Raji (cell line): ENCODE measurements at regions not wholly inside any gene's neighbourhood (a gene's known extent, or its start where the extent isn't known, plus 50 kb on each side); places are given as distances from the start of the nearest gene placed in this dataset.

Source experiments
- POLR2A ChIP-seq: IDR thresholded peaks from 2 replicates; pipeline ENCODE4 v1.6.1; 2011; ENCODE audit warnings: low read depth, low read length, control low read depth; ENCODE audit not compliant: insufficient read depth

DNA sequence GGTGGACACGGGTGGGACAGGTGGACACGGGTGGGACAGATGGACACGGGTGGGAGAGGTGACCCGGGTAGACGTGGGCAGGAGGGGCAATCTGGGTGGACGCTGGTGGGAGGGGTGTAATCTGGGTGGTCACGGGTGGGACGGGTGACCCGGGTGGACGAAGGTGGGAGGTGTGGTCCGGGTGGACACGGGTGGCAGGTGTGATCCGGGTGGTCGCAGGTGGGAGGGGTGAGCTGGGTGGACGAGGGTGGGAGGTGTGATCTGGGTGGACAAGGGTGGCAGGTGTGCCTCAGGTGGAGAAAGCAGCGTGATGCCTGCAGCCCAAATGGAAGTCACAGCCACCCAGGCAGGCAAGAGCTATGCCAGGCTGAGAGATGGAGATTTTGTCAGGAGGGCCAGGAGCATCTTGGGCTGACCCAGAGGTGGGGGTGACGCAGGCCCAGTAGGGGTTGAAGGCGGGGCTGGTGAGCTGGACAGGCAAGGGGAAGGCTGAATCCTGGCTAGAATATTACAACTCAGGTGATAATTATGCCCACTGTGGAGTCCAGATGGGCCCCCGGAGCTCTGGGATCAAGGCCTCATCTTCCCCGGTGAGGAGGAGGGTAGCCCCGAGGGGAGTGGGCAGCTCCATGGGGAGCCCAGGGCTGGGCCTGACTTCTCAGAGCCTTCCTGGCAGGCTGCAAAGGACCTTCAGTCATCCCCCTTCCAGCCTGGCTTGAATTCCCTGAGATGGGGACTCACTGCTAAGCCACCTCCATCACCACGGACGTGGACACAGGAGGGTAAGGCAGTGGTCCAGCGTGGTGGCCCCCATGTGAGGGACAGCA, 100.0 kb downstream of the ADRA2C start:
- TF ChIP-seq POLR2A, result no peak

DNA sequence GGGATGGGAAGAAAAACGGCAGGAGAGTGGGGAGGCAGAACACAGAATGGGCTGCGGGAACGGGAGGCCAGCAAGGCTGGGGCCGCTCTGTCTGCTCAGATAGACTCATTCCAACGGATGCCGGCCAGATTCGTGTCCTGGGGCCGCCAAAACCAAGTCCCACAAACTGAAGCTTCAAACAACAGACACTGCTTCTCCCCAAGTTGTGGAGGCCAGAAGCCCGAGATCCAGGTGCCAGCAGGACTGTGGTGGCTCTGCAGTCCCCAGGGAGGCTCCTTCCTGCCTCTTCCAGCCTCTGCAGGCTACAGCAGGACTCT, 100.6 kb downstream of the ADRA2C start:
- no peak for TF ChIP-seq POLR2A

DNA sequence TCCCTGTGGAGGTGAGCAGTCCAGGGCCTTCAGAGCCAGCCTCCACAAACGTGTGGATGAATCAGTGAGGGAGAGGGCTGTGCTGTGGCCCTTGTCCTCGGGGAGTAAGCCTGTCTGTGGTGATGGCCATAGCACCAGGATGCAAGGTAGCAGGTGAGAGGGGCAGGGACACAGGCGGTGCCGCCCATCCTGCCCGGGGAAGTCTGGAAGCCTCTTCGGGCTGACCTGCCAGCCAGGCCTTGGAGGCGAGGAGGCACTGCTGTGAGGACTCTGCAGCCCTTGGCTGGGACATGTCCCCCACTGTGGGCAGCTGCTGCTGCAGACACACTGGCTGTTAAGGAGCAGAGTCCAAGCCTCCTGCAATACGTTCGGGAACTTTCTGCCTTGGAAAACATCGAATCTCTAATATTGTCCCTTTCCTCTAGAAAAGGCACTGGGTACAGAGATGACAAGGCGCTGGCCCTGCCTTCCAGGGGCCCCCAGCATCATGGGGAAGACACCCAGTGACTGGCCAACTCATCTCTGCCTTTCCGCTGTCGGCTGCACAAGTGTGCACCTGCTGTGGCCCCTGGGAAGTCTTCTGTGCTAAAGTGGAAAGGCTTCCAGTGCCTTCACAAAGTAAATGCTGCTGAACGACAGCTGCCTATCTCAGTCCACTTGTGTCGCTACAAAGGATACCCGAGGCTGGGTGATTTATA, 101.4 kb downstream of the ADRA2C start:
- TF ChIP-seq POLR2A, result no peak

GRCh38 chr4:3868211-3869173, 102.3 kb downstream of the ADRA2C start:
- TF ChIP-seq POLR2A, result no peak

DNA sequence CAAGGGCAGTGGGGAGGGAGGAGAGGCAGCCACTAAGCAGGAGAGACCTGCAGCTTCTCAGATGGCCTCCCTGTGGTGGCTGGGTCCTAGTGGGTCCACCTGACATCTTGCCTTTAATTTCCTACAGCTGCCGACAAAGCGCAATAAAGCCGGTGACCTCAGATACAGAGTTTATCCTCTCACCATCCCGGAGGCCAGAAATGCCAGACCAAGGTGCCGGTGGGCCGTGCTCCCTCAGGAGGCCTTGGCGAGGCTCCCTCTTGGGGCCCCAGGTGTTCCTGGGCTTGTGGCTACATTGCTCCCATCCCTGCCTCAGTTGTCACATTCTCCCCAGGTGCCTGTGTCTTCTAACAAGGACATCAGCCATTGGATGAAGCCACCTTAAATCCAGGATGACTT, 103.0 kb downstream of the ADRA2C start:
- TF ChIP-seq POLR2A, result no peak

DNA sequence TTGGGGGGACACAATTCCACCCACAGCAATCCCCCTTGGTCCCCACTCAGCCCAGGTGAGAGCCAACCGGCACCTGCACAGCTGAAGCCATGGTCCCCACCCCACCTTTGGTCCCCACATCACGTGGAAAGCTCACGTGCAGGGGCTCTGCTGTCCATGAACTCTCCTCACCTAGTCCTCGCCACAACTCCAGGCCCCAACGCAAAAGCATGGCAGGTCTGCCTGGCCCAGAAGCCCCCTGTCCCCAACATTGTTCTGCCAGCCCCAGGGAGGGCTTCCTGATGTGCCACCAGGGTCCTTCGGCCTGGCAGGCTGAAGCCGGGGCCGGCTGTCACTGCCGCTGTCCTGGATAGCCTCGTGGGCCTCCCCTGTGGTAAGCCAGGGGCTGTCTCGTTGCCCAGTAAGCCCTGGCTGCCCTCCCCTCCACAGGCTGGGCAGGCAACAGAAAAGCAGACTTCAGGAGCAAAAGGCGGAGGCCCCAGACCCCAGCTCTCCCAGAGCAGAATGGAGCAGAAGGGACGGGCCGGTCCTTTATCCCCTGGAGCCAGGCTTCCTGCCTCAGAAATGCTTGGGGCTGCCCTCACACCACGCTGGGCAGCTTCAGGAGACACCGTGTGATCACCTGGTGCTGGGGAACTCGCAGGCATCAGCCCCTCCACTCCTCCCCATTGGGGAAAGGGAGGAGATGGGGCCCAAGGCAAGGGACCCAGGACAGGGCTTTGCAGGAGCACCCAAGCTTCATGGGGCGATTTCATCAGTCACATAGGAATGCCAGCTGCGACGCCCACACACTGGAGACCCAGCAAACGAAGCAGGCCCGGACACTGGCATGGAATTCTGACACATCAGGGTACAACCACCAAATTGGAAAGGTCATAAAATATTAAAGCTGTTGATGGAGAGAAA, 103.7 kb downstream of the ADRA2C start:
- TF ChIP-seq POLR2A, result no peak

DNA sequence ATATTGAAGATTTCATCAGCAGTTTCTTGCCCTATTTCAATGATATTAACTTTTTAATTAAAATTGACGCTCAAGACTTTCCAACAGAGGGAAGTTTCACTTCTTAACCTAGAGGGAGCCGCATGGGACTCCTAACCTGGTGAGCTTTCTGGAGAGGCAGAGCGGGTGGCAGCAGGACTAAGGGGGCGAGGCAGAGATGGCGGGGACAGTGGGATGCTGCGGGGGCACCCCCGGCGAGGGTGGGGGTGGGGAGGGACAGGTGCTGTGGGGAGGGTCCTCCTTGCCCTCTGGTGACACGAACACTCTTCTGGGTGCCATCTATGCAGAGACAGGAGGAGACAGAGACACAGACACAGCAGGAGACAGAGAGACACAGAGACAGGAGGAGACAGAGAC, 104.4 kb downstream of the ADRA2C start:
- TF ChIP-seq POLR2A, result no peak

- no peak for TF ChIP-seq POLR2A
These were observed 105.1 kb downstream of the ADRA2C start for GRCh38 chr4:3871181-3871852.

- no peak for TF ChIP-seq POLR2A
These were observed 106.0 kb downstream of the ADRA2C start for GRCh38 chr4:3871881-3872833.

- TF ChIP-seq POLR2A, result no peak
These were observed 106.7 kb downstream of the ADRA2C start for GRCh38 chr4:3872834-3873313.

- no peak for TF ChIP-seq POLR2A
These were observed 107.3 kb downstream of the ADRA2C start for GRCh38 chr4:3873408-3874027.

- TF ChIP-seq POLR2A, result no peak
These were observed 107.8 kb downstream of the ADRA2C start for GRCh38 chr4:3874028-3874415.
